ENCODE measurements at regions not wholly inside any gene's neighbourhood (a gene's known extent, or its start where the extent isn't known, plus 50 kb on each side); places are given as distances from the start of the nearest gene placed in this dataset.

GRCh38 chr5:34483442-34484033, 172.6 kb upstream of the RAI14 start:
- DNase-seq (ENCODE audit: low read depth in 2 of 2, low spot score in 1 of 2): no peak

- DNase-seq (ENCODE audit: low read depth in 2 of 2, low spot score in 1 of 2): no peak
Observed at GRCh38 chr5:34484216-34484920, 171.8 kb upstream of the RAI14 start.

- DNase-seq (ENCODE audit: low read depth in 2 of 2, low spot score in 1 of 2): no peak
Observed at GRCh38 chr5:34485768-34486030, 170.4 kb upstream of the RAI14 start.

- peak; percentile 21 to 38 for DNase-seq (ENCODE audit: low read depth in 2 of 2, low spot score in 1 of 2)
Observed at GRCh38 chr5:34486160-34486848, 169.8 kb upstream of the RAI14 start.

GRCh38 chr5:34486849-34487158, 169.3 kb upstream of the RAI14 start:
- DNase-seq (ENCODE audit: low read depth in 2 of 2, low spot score in 1 of 2): no peak

- DNase-seq (ENCODE audit: low read depth in 2 of 2, low spot score in 1 of 2): no peak
Observed at GRCh38 chr5:34487159-34487879, 168.8 kb upstream of the RAI14 start.

GRCh38 chr5:34487956-34488355, 168.2 kb upstream of the RAI14 start:
- DNase-seq (ENCODE audit: low read depth in 2 of 2, low spot score in 1 of 2): no peak

- DNase-seq (ENCODE audit: low read depth in 2 of 2, low spot score in 1 of 2): no peak
Observed at GRCh38 chr5:34488984-34489383, 167.1 kb upstream of the RAI14 start.

- no peak for DNase-seq (ENCODE audit: low read depth in 2 of 2, low spot score in 1 of 2)
Observed at GRCh38 chr5:34490506-34491250, 165.4 kb upstream of the RAI14 start.

GRCh38 chr5:34491251-34491620, 164.9 kb upstream of the RAI14 start:
- DNase-seq (ENCODE audit: low read depth in 2 of 2, low spot score in 1 of 2): no peak

- no peak for DNase-seq (ENCODE audit: low read depth in 2 of 2, low spot score in 1 of 2)
Observed at GRCh38 chr5:34494111-34494755, 161.9 kb upstream of the RAI14 start.

GRCh38 chr5:34495178-34495577, 160.9 kb upstream of the RAI14 start:
- no peak for DNase-seq (ENCODE audit: low read depth in 2 of 2, low spot score in 1 of 2)

- DNase-seq (ENCODE audit: low read depth in 2 of 2, low spot score in 1 of 2): no peak
Observed at GRCh38 chr5:34496260-34496691, 159.9 kb upstream of the RAI14 start.

- DNase-seq (ENCODE audit: low read depth in 2 of 2, low spot score in 1 of 2): no peak
Observed at GRCh38 chr5:34496701-34497469, 159.2 kb upstream of the RAI14 start.

- no peak for DNase-seq (ENCODE audit: low read depth in 2 of 2, low spot score in 1 of 2)
Observed at GRCh38 chr5:34497470-34497808, 158.7 kb upstream of the RAI14 start.

- no peak for DNase-seq (ENCODE audit: low read depth in 2 of 2, low spot score in 1 of 2)
Observed at GRCh38 chr5:34498572-34498971, 157.6 kb upstream of the RAI14 start.

- no peak for DNase-seq (ENCODE audit: low read depth in 2 of 2, low spot score in 1 of 2)
Observed at GRCh38 chr5:34499001-34499734, 157.0 kb upstream of the RAI14 start.

- DNase-seq (ENCODE audit: low read depth in 2 of 2, low spot score in 1 of 2): no peak
Observed at GRCh38 chr5:34500236-34500847, 155.8 kb upstream of the RAI14 start.

- no peak for DNase-seq (ENCODE audit: low read depth in 2 of 2, low spot score in 1 of 2)
Observed at GRCh38 chr5:34501016-34501415, 155.1 kb upstream of the RAI14 start.

All from stimulated activated CD8-positive, alpha-beta memory T cell treated with anti-CD3 and anti-CD28 coated beads, Interleukin-4, amount 100 ng/mL, for 4 hours (primary cell).